Fibroblast of peridontal ligament (primary cell): ENCODE measurements at regions not wholly inside any gene's neighbourhood (a gene's known extent, or its start where the extent isn't known, plus 50 kb on each side); places are given as distances from the start of the nearest gene placed in this dataset.
A peak's percentile ranks its signal among the peaks of the same experiment; 100 is the strongest.

Experiments
- DNase-seq: peaks from one replicate; pipeline ENCODE4 v3.0.0-alpha.2; 2010; ENCODE audit errors: extremely low read depth

DNA sequence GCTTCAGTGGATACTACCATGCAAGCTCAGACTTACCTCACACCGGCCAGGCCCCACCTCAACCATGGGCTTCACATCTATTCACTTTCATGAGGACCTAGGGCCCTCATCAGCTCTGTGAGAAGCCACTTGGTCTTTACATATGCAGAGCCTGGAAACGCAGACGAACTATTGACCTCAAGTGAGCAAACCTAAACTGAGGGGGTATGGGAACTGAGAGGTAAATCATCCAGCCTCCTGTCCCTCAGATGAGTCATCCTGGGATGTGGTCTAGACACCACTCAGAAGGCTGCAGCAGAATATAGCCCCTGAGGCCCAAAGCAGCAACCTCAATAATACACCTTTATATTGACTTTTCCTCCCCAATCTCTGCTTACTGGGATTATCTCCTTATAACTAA lies 578.0 kb downstream of the INSC start:
- no peak for DNase-seq

GRCh38 chr11:15695096-15695721 lies 580.5 kb downstream of the INSC start:
- no peak for DNase-seq

GRCh38 chr11:15696069-15696468 lies 581.3 kb downstream of the INSC start:
- DNase-seq: no peak

- no peak for DNase-seq
Observed at GRCh38 chr11:15697437-15698236, 582.9 kb downstream of the INSC start.

DNA sequence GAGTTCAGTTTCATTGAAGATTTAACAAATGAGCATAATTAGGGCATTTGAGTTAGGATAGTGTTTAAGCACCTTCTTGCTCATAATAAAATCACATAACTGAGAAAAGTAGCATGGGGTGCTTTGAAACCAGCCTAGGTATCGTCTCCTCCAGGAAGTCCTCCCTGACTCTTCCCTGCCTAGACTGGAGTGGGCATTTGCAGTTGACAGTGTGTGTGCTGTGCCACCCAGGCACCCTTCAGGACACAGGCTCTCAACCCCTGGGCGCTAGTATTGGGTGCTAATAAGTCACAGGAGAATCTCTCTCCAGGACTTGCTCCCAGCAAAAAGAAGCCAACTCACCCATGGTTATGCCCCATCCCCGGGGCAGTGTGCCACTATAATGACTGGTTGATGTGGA lies 584.1 kb downstream of the INSC start:
- no peak for DNase-seq

- no peak for DNase-seq
Observed at GRCh38 chr11:15699978-15700377, 585.3 kb downstream of the INSC start.

- DNase-seq: no peak
Observed at GRCh38 chr11:15700456-15700855, 585.7 kb downstream of the INSC start.

DNA sequence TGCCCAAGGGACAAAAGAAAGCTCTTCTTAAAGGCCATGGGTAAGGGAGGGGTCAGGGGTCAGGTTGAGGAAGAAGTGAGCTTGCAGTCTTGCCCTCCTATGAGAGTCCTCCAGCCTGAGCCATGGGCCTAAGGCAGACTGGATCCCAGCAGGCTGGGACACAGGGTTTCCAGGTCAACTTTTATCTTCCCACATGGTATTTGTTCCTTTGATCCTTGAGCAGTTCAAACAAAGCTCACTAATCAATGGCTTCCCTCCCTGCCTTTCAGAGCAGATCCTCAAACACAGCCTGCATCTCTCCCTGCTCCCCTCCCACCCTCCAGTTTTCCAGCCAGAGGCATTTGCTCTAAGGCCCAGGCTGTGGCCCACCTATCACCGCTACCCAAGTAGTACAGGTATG lies 589.3 kb downstream of the INSC start:
- no peak for DNase-seq

GRCh38 chr11:15704556-15704955 lies 589.8 kb downstream of the INSC start:
- no peak for DNase-seq

DNA sequence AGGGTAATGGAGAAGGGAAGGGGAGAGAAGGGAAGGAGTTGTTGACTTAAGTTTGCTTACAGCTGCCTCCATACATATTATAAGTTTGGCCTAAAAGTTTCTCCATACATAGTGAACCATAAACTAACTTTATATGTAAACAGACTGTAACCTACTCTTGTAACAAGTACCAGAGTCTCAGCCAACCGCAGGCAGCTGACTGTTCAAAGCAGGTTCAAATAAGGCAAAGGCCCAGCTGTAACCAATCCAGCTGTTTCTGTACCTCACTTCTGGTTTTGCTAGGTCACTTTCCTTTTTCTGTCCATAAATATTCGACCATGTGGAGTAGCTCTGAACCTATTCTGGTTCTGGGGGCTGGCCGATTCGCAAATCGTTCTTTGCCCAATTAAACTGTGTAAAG lies 591.2 kb downstream of the INSC start:
- no peak for DNase-seq

DNA sequence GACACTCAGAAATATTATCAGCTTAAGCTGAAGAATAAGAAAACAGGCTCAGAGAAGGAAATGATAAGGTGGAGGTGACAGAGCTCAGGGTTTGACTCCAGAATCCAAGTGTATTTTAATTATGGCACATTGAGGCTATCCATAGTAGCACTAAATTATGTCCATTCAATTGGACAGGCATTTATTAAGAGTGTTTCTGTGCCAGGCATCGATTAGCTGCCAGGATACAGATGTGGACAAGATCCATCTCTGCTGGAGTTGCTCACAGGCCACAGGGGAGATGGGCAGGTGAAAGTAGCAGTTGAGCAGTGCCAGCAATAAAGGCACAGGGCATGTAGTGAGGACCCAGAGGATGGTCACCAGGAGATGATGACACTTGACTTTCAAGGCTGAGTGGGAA lies 592.5 kb downstream of the INSC start:
- no peak for DNase-seq

DNA sequence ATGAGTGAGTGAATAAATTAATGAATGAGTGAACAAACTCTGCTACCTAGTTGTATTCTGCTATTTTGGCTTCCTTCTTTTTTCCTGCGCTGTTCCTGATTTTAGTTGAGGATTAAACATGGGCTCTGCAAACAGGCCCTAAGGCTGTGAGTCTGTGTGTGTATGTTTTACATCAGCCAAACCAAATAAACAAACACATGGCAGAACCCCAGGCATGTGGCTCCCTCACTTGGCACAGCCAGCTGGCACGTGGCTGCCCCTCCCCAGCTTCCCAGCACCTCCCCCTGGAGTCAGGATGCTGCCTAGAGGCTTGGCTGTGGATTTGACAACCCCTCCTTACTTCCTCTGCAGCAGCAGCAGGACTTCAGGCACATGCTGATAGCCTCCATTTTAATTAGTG lies 593.2 kb downstream of the INSC start:
- DNase-seq: peak; percentile 72

DNA sequence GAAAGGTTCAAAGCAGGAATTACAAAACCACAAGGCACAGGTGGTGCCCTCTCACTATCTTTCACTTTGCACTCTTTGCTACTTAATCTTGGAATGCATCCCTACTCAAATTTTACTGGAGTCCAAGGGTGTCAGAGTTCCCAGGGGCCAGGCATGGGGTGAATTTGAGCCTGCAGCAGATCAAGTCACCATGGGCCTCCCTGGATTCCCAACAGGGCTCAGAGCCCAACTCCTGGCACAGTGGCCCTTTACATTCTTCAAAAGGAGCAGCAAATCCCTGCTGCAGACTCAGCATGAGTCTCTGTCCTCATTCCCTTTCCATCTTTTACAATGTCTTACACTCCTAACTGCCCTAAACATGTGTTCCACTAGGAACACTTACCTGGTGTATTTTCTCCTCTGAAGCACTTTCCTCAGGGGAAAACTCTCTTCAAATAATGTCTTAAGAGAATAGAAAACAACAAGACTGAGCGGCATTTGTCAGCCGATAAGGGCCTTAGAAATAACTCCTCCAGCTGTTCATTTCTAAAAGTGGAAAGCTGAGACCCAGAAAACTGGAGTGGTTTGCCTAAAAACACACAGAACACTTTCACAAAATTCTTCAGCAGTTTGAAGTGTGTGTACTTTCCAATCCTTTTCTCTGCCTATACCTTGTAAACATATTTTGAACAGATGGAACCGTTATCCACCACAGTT lies 596.0 kb downstream of the INSC start:
- DNase-seq: no peak

- DNase-seq: no peak
Observed at GRCh38 chr11:15711311-15711710, 596.6 kb downstream of the INSC start.

- DNase-seq: no peak
Observed at GRCh38 chr11:15714641-15715399, 600.1 kb downstream of the INSC start.

DNA sequence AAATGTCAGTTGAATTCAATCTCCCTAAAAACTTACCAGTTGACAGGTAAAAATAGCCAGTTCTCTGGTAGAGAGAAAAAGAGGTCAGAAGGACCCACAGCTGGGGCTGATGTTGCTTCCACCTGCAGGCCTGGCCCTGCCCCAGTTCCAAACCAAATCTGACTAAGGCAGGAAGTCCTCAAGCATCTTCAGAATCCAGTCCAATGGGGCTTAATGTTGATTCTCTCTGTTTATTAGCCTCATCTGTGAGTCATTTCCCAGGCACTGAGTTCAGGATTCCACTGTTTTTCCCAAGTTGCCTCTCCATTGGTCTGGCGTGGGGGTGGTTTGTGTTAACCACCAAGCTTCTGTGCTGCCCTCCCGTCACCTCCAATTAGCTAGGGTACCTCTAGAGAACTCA lies 601.8 kb downstream of the INSC start:
- no peak for DNase-seq

- no peak for DNase-seq
Observed at GRCh38 chr11:15720460-15720859, 605.7 kb downstream of the INSC start.

GRCh38 chr11:15723966-15724365 lies 609.2 kb downstream of the INSC start:
- DNase-seq: no peak

GRCh38 chr11:15724601-15725000 lies 609.9 kb downstream of the INSC start:
- DNase-seq: no peak

DNA sequence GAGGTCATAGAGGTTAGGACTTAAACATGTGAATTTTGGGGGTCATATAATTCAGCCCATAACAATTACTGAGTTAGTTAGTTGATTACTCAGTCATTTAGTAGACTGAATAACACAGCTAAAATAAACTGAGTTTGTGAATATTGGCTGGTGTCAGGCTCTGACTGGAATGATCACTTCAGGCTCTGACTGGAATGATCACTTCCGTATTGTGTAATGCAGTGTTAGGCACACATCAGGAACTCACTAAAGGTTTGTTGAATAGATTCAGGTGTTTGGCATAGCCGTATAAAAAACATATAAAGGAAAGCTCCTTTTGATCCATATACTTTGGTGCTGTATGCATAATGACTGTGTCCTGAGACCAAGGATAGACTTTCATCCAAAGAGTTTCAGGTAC lies 610.5 kb downstream of the INSC start:
- no peak for DNase-seq

DNA sequence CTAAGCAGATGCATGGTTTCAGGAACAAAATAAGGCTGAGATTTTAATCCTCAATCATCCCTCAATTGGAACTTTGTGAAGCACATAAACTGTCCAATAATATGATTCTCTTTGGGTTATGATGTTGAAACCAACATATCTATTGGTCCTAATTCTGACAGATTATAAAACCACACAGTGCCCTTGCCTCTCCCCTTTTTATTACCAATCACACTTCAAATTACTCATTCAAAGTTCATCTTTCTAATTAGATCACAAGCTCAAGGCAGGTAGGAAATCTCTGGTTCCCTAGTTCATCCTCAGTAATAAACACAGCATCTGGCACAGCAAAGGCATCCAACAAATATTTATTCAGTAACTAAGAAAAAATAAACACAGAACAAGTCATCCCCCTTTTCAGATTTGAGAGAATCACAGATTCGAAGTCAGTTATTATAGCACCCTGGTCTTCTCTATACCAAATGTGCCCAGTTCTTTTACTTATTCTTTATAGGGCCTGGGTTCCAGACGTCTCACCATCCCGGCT lies 611.6 kb downstream of the INSC start:
- no peak for DNase-seq

GRCh38 chr11:15726893-15727519 lies 612.3 kb downstream of the INSC start:
- no peak for DNase-seq
